HG03095 (cell line): ENCODE measurements at regions not wholly inside any gene's neighbourhood (a gene's known extent, or its start where the extent isn't known, plus 50 kb on each side); places are given as distances from the start of the nearest gene placed in this dataset.

Experiments used
- ATAC-seq: cut with Tn5 transposase; IDR thresholded peaks from one replicate; pipeline ENCODE4 v1.9.1; 2021; ENCODE audit warnings: moderate library complexity; ENCODE audit not compliant: unreplicated experiment

GRCh38 chr6:138577151-138577915, 78.0 kb upstream of the NHSL1 start:
- ATAC-seq, result no peak

- ATAC-seq, result no peak
Measured at GRCh38 chr6:138580040-138580439, 80.7 kb upstream of the NHSL1 start.

GRCh38 chr6:138580801-138581200, 81.5 kb upstream of the NHSL1 start:
- no peak for ATAC-seq

GRCh38 chr6:138582573-138582972, 83.3 kb upstream of the NHSL1 start:
- ATAC-seq, result no peak

- no peak for ATAC-seq
Measured at GRCh38 chr6:138586638-138587037, 87.3 kb upstream of the NHSL1 start.

GRCh38 chr6:138588805-138589434, 89.6 kb upstream of the NHSL1 start:
- no peak for ATAC-seq

GRCh38 chr6:138590796-138591709, 91.8 kb upstream of the NHSL1 start:
- ATAC-seq, result no peak

- ATAC-seq, result peak; percentile 44
Measured at GRCh38 chr6:138592749-138593123, 93.4 kb upstream of the NHSL1 start.

GRCh38 chr6:138593124-138593877, 94.0 kb upstream of the NHSL1 start:
- peak; percentile 76 for ATAC-seq

GRCh38 chr6:138593909-138594757, 94.8 kb upstream of the NHSL1 start:
- no peak for ATAC-seq

GRCh38 chr6:138594758-138595140, 95.5 kb upstream of the NHSL1 start:
- no peak for ATAC-seq

- ATAC-seq, result no peak
Measured at GRCh38 chr6:138596126-138596525, 96.8 kb upstream of the NHSL1 start.

- ATAC-seq, result no peak
Measured at GRCh38 chr6:138596591-138596990, 97.3 kb upstream of the NHSL1 start.

- no peak for ATAC-seq
Measured at GRCh38 chr6:138597336-138597735, 98.0 kb upstream of the NHSL1 start.

- no peak for ATAC-seq
Measured at GRCh38 chr6:138598562-138599173, 99.4 kb upstream of the NHSL1 start.

GRCh38 chr6:138600261-138600660, 101.0 kb upstream of the NHSL1 start:
- ATAC-seq, result no peak

- no peak for ATAC-seq
Measured at GRCh38 chr6:138600726-138601125, 101.4 kb upstream of the NHSL1 start.

GRCh38 chr6:138601128-138601527, 101.8 kb upstream of the NHSL1 start:
- ATAC-seq, result no peak

GRCh38 chr6:138605958-138606357, 106.7 kb upstream of the NHSL1 start:
- no peak for ATAC-seq
